ENCODE measurements at regions not wholly inside any gene's neighbourhood (a gene's known extent, or its start where the extent isn't known, plus 50 kb on each side); places are given as distances from the start of the nearest gene placed in this dataset.
A peak's percentile ranks its signal among the peaks of the same experiment; 100 is the strongest.

GRCh38 chr1:229169399-229169798, 101.5 kb upstream of the RAB4A start (continued):
- TF ChIP-seq HOXA3 (CRISPR knock-in tag; IDR thresholded peaks at IDR 0.05), result 0 out of 2 replicates have a peak, but pooled peaks have one; percentile 28
- TF ChIP-seq STAG1 (CRISPR knock-in tag; IDR thresholded peaks at IDR 0.05), result no peak
- no peak for TF ChIP-seq NR3C1 (CRISPR knock-in tag; IDR thresholded peaks at IDR 0.05)
- no peak for TF ChIP-seq ZNF616 (CRISPR knock-in tag; IDR thresholded peaks at IDR 0.05; ENCODE audit: low read depth)

- H3K79me2 ChIP-seq (ENCODE audit: insufficient read depth, low read length), result no peaks in the 10 kb centered on the region
- no peaks in the 10 kb centered on the region for H3K9me3 ChIP-seq (ENCODE audit: low read length)
- intact Hi-C loops (cut with micrococcal nuclease; ENCODE audit: unreplicated experiment) (no loop called here), in situ Hi-C loops (cut with HindIII; ENCODE audit: extremely low pct_ligation_motif_present, low pct_unique_long_range_greater_than_20kb) (no loop called here)
- H4K20me1 ChIP-seq (ENCODE audit: insufficient read depth, low read length), result no peaks in the 10 kb centered on the region
- H3K4me1 ChIP-seq (ENCODE audit: insufficient read depth, low read length), result peaks cover 57% of the 10 kb centered on the region
- H2AFZ ChIP-seq (ENCODE audit: low read length), result no peak overlapping the region
- DNase-seq (ENCODE audit: low spot score) (no peak), FAIRE-seq (no peak), ATAC-seq (no peak)
- CTCF ChIA-PET (ENCODE audit: low intra/inter-chr PET ratio, low total read pairs), result no interaction called here
- WGBS (ENCODE audit: low lambda C conversion rate), result 83% methylated on average over 7 of the region's 12 CpGs
- H3K9ac ChIP-seq (ENCODE audit: insufficient read depth, low read depth, low read length), result no peak overlapping the region; the same call in 1 of the 2 replicates
- no peak overlapping the region for H3K4me2 ChIP-seq (ENCODE audit: low read depth, low read length)
- BruUV-seq (replicated peaks), result no TSS peak
- no peak overlapping the region for H3K27ac ChIP-seq (ENCODE audit: extremely low read length, insufficient read depth, low read length)
- no peak overlapping the region for H3K4me3 ChIP-seq (replicated peaks in 1 of 3; ENCODE audit: insufficient read depth in 1 of 3, low read depth in 2 of 3, low read length in 3 of 3)
- 0 out of 2 replicates have a peak, but pooled peaks have one; percentile 29 for TF ChIP-seq ZNF598 (CRISPR knock-in tag; IDR thresholded peaks at IDR 0.05; ENCODE audit: borderline replicate concordance)
- TF ChIP-seq EED (CRISPR knock-in tag; IDR thresholded peaks at IDR 0.05), result no peak
- TF ChIP-seq ZMYM3 (CRISPR knock-in tag; IDR thresholded peaks at IDR 0.05), result no peak
- TF ChIP-seq ZNF770 (CRISPR knock-in tag; IDR thresholded peaks at IDR 0.05), result peak; percentile 47; the same call in 1 of the 2 replicates
- no peak for TF ChIP-seq ZFP37 (CRISPR knock-in tag; IDR thresholded peaks at IDR 0.05; ENCODE audit: borderline replicate concordance)
- no peak for TF ChIP-seq ASH2L (IDR thresholded peaks at IDR 0.05; ENCODE audit: insufficient read length, low read depth, low read length)
- TF ChIP-seq BCL3 (CRISPR knock-in tag; IDR thresholded peaks at IDR 0.05), result 0 out of 2 replicates have a peak, but pooled peaks have one; percentile 30
- 0 out of 2 replicates have a peak, but pooled peaks have one; percentile 46 for TF ChIP-seq ZNF274 (CRISPR knock-in tag; IDR thresholded peaks at IDR 0.05)
- no peak for TF ChIP-seq HNF1B (CRISPR knock-in tag; IDR thresholded peaks at IDR 0.05)
- POLR2A ChIA-PET, result interaction anchor here (1.1 to 1.2 kb wide), 2 partner anchors 40 to 206 kb away, joined by 3 to 4 read pairs; no protein-coding TSS in a partner anchor
- peaks cover 0 to 3% of the 10 kb centered on the region in 2 experiments; a peak in 1 of 5 replicates for H3K27me3 ChIP-seq (ENCODE audit: control insufficient read depth in 1 of 2, insufficient read depth in 2 of 2, low read length in 2 of 2)
- no peaks in the 10 kb centered on the region for H3K36me3 ChIP-seq (replicated peaks in 1 of 2; ENCODE audit: control insufficient read depth in 1 of 2, insufficient read depth in 2 of 2, low read length in 2 of 2)
Observed at GRCh38 chr1:229170274-229170673, 100.6 kb upstream of the RAB4A start.

Measured in HepG2 (cell line).